NT2/D1 (cell line): ENCODE measurements at regions not wholly inside any gene's neighbourhood (a gene's known extent, or its start where the extent isn't known, plus 50 kb on each side); places are given as distances from the start of the nearest gene placed in this dataset.

ENCODE experiments used
- DNase-seq: peaks from one replicate; pipeline ENCODE4 v3.0.0-alpha.2; 2011; ENCODE audit warnings: low read depth, low spot score
- H3K27me3 ChIP-seq: 2 replicates; pipeline ENCODE4 v1.6.0; 2011; ENCODE audit warnings: mild to moderate bottlenecking; ENCODE audit not compliant: insufficient read length, insufficient read depth
- H3K36me3 ChIP-seq: 2 replicates; pipeline ENCODE4 v1.6.1; 2011; ENCODE audit warnings: mild to moderate bottlenecking, low read length, mixed read lengths; ENCODE audit not compliant: insufficient read depth, insufficient read length
- H3K4me1 ChIP-seq: 2 replicates; pipeline ENCODE4 v1.5.1; 2011; ENCODE audit not compliant: insufficient read depth, insufficient read length
- H3K4me3 ChIP-seq: 2 replicates; pipeline ENCODE4 v1.5.1; 2011; ENCODE audit warnings: low read depth; ENCODE audit not compliant: insufficient read length
- H3K9ac ChIP-seq: 2 replicates; pipeline ENCODE4 v1.6.0; 2011; ENCODE audit warnings: low read depth; ENCODE audit not compliant: insufficient read length
- H3K9me3 ChIP-seq: 2 replicates; pipeline ENCODE4 v1.5.1; 2011; ENCODE audit warnings: mild to moderate bottlenecking, low read length; ENCODE audit not compliant: insufficient read depth
- SUZ12 ChIP-seq: IDR thresholded peaks from 2 replicates; pipeline ENCODE4 v1.6.1; 2011; ENCODE audit not compliant: insufficient read length, insufficient read depth; ENCODE audit errors: extremely low read depth
- YY1 ChIP-seq: IDR thresholded peaks from 2 replicates; pipeline ENCODE4 v1.6.1; 2011; ENCODE audit not compliant: insufficient read length, insufficient read depth
- ZNF274 ChIP-seq: IDR thresholded peaks from 2 replicates; pipeline ENCODE4 v1.6.1; 2011; ENCODE audit warnings: mild to moderate bottlenecking, low read depth, low read length

DNA sequence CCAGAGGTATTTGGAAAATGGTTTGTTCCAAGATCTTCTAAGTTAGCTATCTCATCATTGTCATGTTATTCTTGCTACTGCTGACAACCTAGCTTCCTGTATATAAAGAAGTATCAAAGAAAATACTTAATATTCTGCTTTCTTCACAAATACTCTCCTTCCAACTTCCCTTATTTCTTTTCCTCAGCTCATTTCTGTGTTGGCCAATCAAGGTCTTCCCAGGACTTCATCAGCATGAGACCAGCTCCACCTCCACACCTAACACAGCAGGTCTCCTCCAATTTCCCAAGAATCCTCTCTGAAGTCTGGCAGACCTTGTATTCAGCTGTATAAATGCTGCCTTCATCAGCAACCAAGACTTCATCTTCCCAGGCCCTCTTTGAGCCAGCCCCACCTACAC is 538.6 kb upstream of the JARID2 start:
- TF ChIP-seq SUZ12, result no peak
- no peak for TF ChIP-seq ZNF274
- no peak for TF ChIP-seq YY1
- Histone ChIP-seq H3K9ac (no peak overlapping the region), H3K27me3 (no peaks in the 10 kb centered on the region), H3K4me3 (no peak overlapping the region), H3K36me3 (no peaks in the 10 kb centered on the region), H3K9me3 (no peaks in the 10 kb centered on the region), H3K4me1 (no peaks in the 10 kb centered on the region)
- DNase-seq, result no peak

DNA sequence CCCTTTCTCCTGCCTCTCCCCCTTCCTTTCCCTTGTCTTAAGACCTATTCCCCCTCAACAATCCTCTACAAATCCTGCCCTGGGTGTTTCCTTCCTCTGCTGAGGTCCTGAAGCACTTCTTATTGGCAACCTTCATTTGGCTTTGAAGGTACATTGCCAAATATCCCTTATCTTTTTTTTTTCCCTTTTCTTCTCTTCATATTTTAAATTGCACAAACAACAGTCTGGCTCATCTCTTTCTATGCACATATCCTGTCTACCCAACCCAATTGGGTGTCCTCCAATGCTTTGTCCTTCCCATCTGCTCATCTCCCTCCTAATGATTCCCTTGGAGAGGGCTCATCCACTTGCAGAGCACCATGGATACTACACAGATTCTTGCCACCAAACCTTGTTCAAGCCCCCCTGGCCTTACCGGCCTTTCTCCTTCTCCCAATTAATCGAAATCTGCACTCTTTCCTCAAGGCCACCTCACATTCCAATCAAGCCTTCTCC is 537.9 kb upstream of the JARID2 start:
- no peak for DNase-seq
- Histone ChIP-seq H3K36me3 (no peaks in the 10 kb centered on the region), H3K27me3 (no peaks in the 10 kb centered on the region), H3K9me3 (no peaks in the 10 kb centered on the region), H3K4me3 (no peak overlapping the region), H3K4me1 (no peaks in the 10 kb centered on the region), H3K9ac (no peak overlapping the region)
- TF ChIP-seq SUZ12 (no peak), YY1 (no peak)

DNA sequence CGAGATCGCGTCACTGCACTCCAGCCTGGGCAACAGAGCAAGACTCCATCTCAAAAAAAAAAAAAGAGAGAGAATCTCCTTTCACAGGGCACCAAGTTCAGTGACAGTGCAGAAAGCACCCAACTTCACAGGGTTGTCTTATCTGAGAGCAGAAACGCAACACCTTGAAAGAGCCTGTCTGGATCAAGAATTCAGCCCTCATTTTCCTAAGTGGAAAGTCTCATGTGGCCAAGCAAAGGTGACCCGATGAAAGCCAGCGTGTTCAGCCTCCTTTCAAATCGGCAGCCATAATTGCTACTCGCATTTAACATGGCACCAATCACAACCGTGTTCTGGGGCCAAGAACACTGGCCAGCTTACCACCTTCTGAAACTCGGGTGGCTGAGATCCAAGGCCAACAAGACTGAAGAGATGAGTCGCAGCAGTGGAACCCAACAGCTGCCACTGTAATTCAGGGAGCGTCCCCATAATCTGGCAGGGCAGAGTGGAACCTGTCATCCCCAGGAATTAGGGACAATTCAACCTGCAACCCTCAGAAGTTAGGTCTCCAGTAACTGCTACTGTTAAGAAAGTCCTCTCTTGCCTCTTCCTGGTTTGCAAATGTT is 536.7 kb upstream of the JARID2 start:
- Histone ChIP-seq H3K9me3 (no peaks in the 10 kb centered on the region), H3K36me3 (no peaks in the 10 kb centered on the region), H3K4me1 (peaks cover 2% of the 10 kb centered on the region), H3K4me3 (no peak overlapping the region), H3K9ac (no peak overlapping the region), H3K27me3 (no peaks in the 10 kb centered on the region)
- TF ChIP-seq YY1 (no peak), ZNF274 (no peak), SUZ12 (no peak)
- DNase-seq, result no peak

DNA sequence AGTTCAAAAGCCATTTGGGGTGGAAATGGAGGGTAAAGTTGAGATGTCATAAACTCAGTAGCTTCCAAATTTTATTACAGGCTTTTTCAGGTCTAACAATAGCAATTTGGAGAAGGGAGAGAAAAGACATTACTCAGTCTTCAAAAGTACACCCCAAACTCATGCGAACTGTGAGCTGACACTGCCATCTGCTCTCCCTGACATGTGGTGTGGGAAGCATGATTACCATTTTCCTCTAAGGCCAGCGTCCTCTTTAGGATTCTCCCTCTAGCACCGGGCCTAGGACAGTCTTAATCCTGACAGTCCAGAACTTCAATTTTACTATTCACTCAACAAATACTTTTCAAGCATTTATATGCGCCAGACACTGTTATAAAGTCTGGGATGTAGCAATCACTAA is 536.0 kb upstream of the JARID2 start:
- Histone ChIP-seq H3K4me1 (peaks cover 2% of the 10 kb centered on the region), H3K9ac (no peak overlapping the region), H3K4me3 (no peak overlapping the region), H3K27me3 (no peaks in the 10 kb centered on the region), H3K36me3 (no peaks in the 10 kb centered on the region), H3K9me3 (no peaks in the 10 kb centered on the region)
- no peak for DNase-seq
- no peak for TF ChIP-seq SUZ12
- no peak for TF ChIP-seq YY1
- TF ChIP-seq ZNF274, result no peak

DNA sequence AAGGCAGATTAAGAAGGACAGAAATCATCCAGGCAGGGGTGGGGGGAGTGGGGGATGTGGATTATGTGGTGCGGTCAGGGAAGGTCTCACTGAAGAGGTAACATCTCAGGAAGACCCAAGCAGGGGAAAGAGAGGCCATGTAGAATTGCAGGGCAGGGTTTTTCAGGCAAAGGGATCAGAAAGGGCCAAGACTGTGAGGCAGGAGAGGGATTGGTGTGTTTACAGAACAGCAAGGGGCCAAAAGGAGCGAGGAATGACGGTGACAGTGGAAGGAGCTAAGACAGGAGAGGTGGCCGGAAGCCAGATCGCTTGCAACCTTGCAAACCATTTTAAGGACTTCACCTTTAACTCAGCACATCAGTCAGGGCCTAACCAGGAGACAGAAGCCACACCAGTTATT is 535.4 kb upstream of the JARID2 start:
- H3K4me3 ChIP-seq, result no peak overlapping the region
- no peak for DNase-seq
- H3K9me3 ChIP-seq, result no peaks in the 10 kb centered on the region
- H3K36me3 ChIP-seq, result no peaks in the 10 kb centered on the region
- H3K4me1 ChIP-seq, result peaks cover 2% of the 10 kb centered on the region
- no peaks in the 10 kb centered on the region for H3K27me3 ChIP-seq
- no peak overlapping the region for H3K9ac ChIP-seq
- TF ChIP-seq YY1 (no peak), ZNF274 (no peak), SUZ12 (no peak)

DNA sequence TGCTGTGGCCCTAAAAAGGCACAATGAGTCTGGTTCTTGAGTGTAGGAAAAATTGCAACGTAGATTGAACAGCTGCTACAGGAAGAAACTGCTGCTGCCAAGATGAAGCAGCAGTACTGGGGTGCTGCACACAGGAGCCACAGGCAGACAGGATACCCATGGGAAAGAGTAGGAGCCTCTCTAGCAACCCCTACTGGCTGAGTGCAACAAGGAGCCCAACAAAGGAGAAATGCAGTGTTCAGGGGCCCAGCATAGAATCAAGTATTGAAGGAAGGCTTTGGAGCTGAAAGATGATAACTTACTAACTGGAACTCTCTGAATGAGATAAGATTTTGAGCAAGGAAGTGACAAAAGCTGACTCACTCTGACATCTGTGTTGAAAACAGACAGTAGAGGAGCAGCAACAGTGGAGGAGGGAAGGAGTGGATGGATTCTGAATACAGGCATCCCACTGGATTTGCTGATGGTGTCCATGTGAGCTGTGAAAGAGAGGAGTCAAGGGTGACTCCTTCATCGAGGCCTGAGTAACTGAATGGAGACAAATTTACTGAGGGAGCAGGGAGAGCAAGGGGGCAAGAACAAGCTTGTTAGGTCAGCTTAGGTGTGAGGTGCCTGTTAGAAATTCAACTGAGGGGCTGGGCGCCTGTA is 534.7 kb upstream of the JARID2 start:
- Histone ChIP-seq H3K9ac (no peak overlapping the region), H3K4me1 (peaks cover 2% of the 10 kb centered on the region), H3K36me3 (no peaks in the 10 kb centered on the region), H3K4me3 (no peak overlapping the region), H3K27me3 (no peaks in the 10 kb centered on the region), H3K9me3 (no peaks in the 10 kb centered on the region)
- no peak for TF ChIP-seq ZNF274
- no peak for TF ChIP-seq SUZ12
- TF ChIP-seq YY1, result no peak
- DNase-seq, result peak; percentile 32

DNA sequence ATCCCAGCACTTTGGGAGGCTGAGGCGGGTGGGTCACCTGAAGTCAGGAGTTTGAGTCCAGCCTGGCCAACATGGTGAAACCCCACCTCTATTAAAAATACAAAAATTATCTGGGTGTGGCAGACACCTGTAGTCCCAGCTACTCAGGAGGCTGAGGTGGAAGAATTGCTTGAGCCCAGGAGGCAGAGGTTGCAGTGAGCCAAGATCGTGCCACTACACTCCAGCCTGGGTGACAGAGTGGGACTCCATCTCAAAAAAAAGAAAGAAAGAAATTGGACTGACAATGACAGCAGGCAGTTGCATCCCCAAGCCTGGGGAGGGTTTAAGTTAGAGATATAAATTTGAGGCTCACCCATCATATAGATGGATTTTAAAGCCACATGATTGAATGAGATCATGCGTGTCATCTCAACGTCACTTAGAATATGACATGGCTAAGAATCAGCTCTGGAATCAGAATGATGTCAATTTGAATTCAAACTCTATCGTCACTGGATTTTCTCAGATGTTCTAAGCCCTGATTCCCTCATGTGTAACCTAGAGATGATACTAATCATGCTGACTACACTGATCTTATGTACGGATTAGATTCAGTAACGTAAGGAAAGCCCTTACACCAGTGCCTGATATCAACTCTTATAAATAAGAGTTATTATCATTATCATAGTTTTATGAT is 534.0 kb upstream of the JARID2 start:
- Histone ChIP-seq H3K4me1 (peaks cover 2% of the 10 kb centered on the region), H3K4me3 (no peak overlapping the region), H3K27me3 (no peaks in the 10 kb centered on the region), H3K36me3 (no peaks in the 10 kb centered on the region), H3K9me3 (no peaks in the 10 kb centered on the region), H3K9ac (no peak overlapping the region)
- no peak for DNase-seq
- TF ChIP-seq ZNF274 (no peak), YY1 (no peak), SUZ12 (no peak)
